Esophagus muscularis mucosa (tissue), 4 donors: ENCODE measurements at regions not wholly inside any gene's neighbourhood (a gene's known extent, or its start where the extent isn't known, plus 50 kb on each side); places are given as distances from the start of the nearest gene placed in this dataset.

Experiments
- DNase-seq: peaks from one replicate; pipeline ENCODE4 v3.0.0-alpha.2; 2017; ENCODE audit errors: extremely low spot score
- H3K27ac ChIP-seq, 4 donors: fragments of 200-600 bp; sonication (generic); replicated peaks in 1 of 4; 1 replicate in 3 of 4; 2 replicates in 1 of 4; pipeline ENCODE4 v1.5.1; 2016 to 2019; ENCODE audit warnings: mild to moderate bottlenecking in 1 of 4
- H3K27me3 ChIP-seq, 4 donors: fragments of 200-600 bp; sonication (generic); one replicate each; pipeline versions ENCODE4 v1.5.1 to v1.6.0; 2016 to 2019
- H3K36me3 ChIP-seq, 4 donors: fragments of 200-600 bp; sonication (generic); one replicate each; pipeline ENCODE4 v1.5.1; 2016 to 2019
- H3K4me1 ChIP-seq, 4 donors: fragments of 200-600 bp; sonication (generic); one replicate each; pipeline ENCODE4 v1.5.1; 2016 to 2019
- H3K4me3 ChIP-seq, 4 donors: fragments of 200-600 bp; sonication (generic); 1 replicate in 2 of 4; 2 replicates in 2 of 4; pipeline ENCODE4 v1.5.1; 2016 to 2019; ENCODE audit warnings: mild to moderate bottlenecking in 4 of 4, moderate library complexity in 1 of 4
- H3K9me3 ChIP-seq, 4 donors: fragments of 200-600 bp; sonication (generic); 1 replicate in 3 of 4; 2 replicates in 1 of 4; pipeline ENCODE4 v1.5.1; 2016 to 2019
- CTCF ChIP-seq, 3 experiments: fragments of 200-600 bp in 2 of 3; fragments of 450-650 bp in 1 of 3; sonication (generic) in 2 of 3; IDR thresholded peaks; one replicate each; pipeline ENCODE4 v1.5.1; 2017 to 2019; ENCODE audit warnings: antibody characterized with exemption in 3 of 3, mild to moderate bottlenecking in 2 of 3, moderate library complexity in 1 of 3
- EP300 ChIP-seq: sonication (generic); formaldehyde crosslinking; IDR thresholded peaks from one replicate; pipeline ENCODE4 v1.6.1; 2017; ENCODE audit warnings: antibody characterized with exemption
- POLR2A ChIP-seq: fragments of 450-650 bp; IDR thresholded peaks from one replicate; pipeline ENCODE4 v1.6.1; 2017; ENCODE audit warnings: antibody characterized with exemption, moderate library complexity, mild to moderate bottlenecking, low read depth
- POLR2AphosphoS5 ChIP-seq, 2 donors: sonication (generic); formaldehyde crosslinking; IDR thresholded peaks; one replicate each; pipeline ENCODE4 v1.6.1; 2017; ENCODE audit warnings: antibody characterized with exemption in 2 of 2
- whole genome bisulfite sequencing: methylation state at CpG from one replicate; pipeline ENCODE4 v1.1.5; 2018; 5-methylcytosine and 5-hydroxymethylcytosine counted together
- intact Hi-C: fragments of 100-400 bp; cut with DNase I; formaldehyde crosslinking; loops from one replicate; pipeline ENCODE4 v1.15.1; 2023

- no peak for DNase-seq
- Histone ChIP-seq H3K27me3 (no peaks in the 10 kb centered on the region), H3K4me1 (peaks cover 0 to 12% (median 7%) of the 10 kb centered on the region in 4 donors), H3K27ac (no peak overlapping the region), H3K36me3 (no peaks in the 10 kb centered on the region), H3K9me3 (no peaks in the 10 kb centered on the region), H3K4me3 (no peak overlapping the region)
- WGBS = 80% methylated on average over 13 of the region's 13 CpGs
- intact Hi-C loops = no loop called here
- TF ChIP-seq POLR2A (no peak), POLR2AphosphoS5 (IDR thresholded peaks at IDR 0.05) (no peak), EP300 (no peak), CTCF (IDR thresholded peaks at IDR 0.05) (no peak)
Observed at GRCh38 chr6:6886171-6886885, 221.4 kb upstream of the RREB1 start.

DNA sequence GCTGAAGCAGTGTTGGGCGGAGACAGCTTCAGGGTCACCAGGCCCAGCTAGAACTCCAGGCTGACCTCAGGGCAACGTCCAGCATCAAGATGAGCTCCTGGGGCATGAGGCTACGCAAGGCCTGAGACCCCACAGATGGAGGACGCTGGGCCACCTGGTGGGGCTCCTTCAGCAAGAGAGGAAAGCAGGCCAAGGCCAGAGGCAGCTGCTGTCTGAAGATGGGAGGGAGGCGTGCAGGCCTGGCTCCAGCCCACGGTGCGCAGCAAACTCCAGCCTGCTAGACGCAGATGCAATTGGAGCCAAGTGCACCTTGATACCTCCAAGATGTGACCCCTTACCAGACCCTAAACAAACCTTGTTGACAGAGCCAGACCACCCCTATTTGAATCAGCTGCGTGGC lies 220.9 kb upstream of the RREB1 start:
- Histone ChIP-seq H3K27me3 (no peaks in the 10 kb centered on the region), H3K36me3 (no peaks in the 10 kb centered on the region), H3K4me1 (peaks cover 0 to 16% (median 7%) of the 10 kb centered on the region in 4 donors), H3K9me3 (no peaks in the 10 kb centered on the region), H3K4me3 (no peak overlapping the region), H3K27ac (no peak overlapping the region)
- TF ChIP-seq POLR2AphosphoS5 (IDR thresholded peaks at IDR 0.05) = no peak
- TF ChIP-seq EP300 = no peak
- TF ChIP-seq CTCF (IDR thresholded peaks at IDR 0.05) = no peak
- no peak for TF ChIP-seq POLR2A
- WGBS = 100% methylated on average over 7 of the region's 9 CpGs
- DNase-seq = no peak
- intact Hi-C loops = no loop called here

GRCh38 chr6:6889601-6890000 lies 218.2 kb upstream of the RREB1 start:
- H3K4me1 ChIP-seq = peaks cover 0 to 20% (median 7%) of the 10 kb centered on the region in 4 donors
- 83% methylated on average over 4 of the region's 4 CpGs for WGBS
- DNase-seq = no peak
- intact Hi-C loops = no loop called here
- no peak for TF ChIP-seq POLR2A
- TF ChIP-seq CTCF (IDR thresholded peaks at IDR 0.05) = no peak
- TF ChIP-seq EP300 = no peak
- no peak for TF ChIP-seq POLR2AphosphoS5 (IDR thresholded peaks at IDR 0.05)
- no peak overlapping the region for H3K4me3 ChIP-seq
- H3K27ac ChIP-seq = no peak overlapping the region
- no peaks in the 10 kb centered on the region for H3K36me3 ChIP-seq
- H3K9me3 ChIP-seq = no peaks in the 10 kb centered on the region
- no peaks in the 10 kb centered on the region for H3K27me3 ChIP-seq

- peaks cover 0 to 4% (median 0%) of the 10 kb centered on the region in 4 donors for H3K27me3 ChIP-seq
- WGBS = 7% methylated on average over 6 of the region's 6 CpGs
- no peak for TF ChIP-seq POLR2A
- no peak for TF ChIP-seq CTCF (IDR thresholded peaks at IDR 0.05)
- no peak for TF ChIP-seq POLR2AphosphoS5 (IDR thresholded peaks at IDR 0.05)
- TF ChIP-seq EP300 = no peak
- intact Hi-C loops = no loop called here
- no peak overlapping the region for H3K27ac ChIP-seq
- H3K4me3 ChIP-seq = no peak overlapping the region
- H3K36me3 ChIP-seq = no peaks in the 10 kb centered on the region
- peaks cover 0 to 20% (median 7%) of the 10 kb centered on the region in 4 donors for H3K4me1 ChIP-seq
- no peaks in the 10 kb centered on the region for H3K9me3 ChIP-seq
- DNase-seq = no peak
Observed at GRCh38 chr6:6890400-6890858, 217.3 kb upstream of the RREB1 start.
